ENCODE measurements at regions not wholly inside any gene's neighbourhood (a gene's known extent, or its start where the extent isn't known, plus 50 kb on each side); places are given as distances from the start of the nearest gene placed in this dataset.

- H2AFZ ChIP-seq, result peak overlapping the region; percentile 39; the same call in 1 of the 2 replicates
- H3K27me3 Mint-ChIP-seq (ENCODE audit: insufficient read depth, low read depth, poor library complexity), result peaks cover 17% of the 10 kb centered on the region
- H3F3A ChIP-seq (replicated peaks; ENCODE audit: low read depth), result peaks cover 13% of the 10 kb centered on the region; the same call in 1 of the 2 replicates
- TF ChIP-seq ZNF462 (CRISPR knock-in tag; IDR thresholded peaks at IDR 0.05) (no peak), STAT1 (IDR thresholded peaks at IDR 0.05; ENCODE audit: unreplicated experiment) (no peak)
- peaks cover 4% of the 10 kb centered on the region; the same call in 2 of the 3 replicates for H3K36me3 Mint-ChIP-seq (ENCODE audit: low read depth)
- H3K27ac ChIP-seq (ENCODE audit: low read depth), result peak overlapping the region; percentile 87; the same call in 1 of the 2 replicates
- H3K4me3 Mint-ChIP-seq, result no peak overlapping the region
- H3K36me3 ChIP-seq (ENCODE audit: insufficient read depth), result no peaks in the 10 kb centered on the region
- no peaks in the 10 kb centered on the region for H3K27me3 ChIP-seq (ENCODE audit: insufficient read depth)
- 0 out of 2 replicates have a peak, but pooled peaks cover 4% of the 10 kb centered on the region for H3K79me2 ChIP-seq (replicated peaks; ENCODE audit: insufficient read depth)
- peak overlapping the region; percentile 43; the same call in 1 of the 2 replicates for H3K27ac Mint-ChIP-seq
- peak overlapping the region; percentile 30; the same call in 1 of the 2 replicates for H3K4me2 ChIP-seq
- H3K9me2 ChIP-seq (ENCODE audit: insufficient read depth), result peaks cover 28% of the 10 kb centered on the region
- H4K20me1 ChIP-seq (replicated peaks; ENCODE audit: insufficient read depth), result no peaks in the 10 kb centered on the region
- H3K9me3 Mint-ChIP-seq, result peaks cover 16% of the 10 kb centered on the region
- ATAC-seq (no peak), DNase-seq (ENCODE audit: low spot score) (no peak)
- H3K4me1 ChIP-seq (ENCODE audit: insufficient read depth), result peaks cover 47% of the 10 kb centered on the region
- H3K4me1 Mint-ChIP-seq, result peaks cover 39% of the 10 kb centered on the region
- no peak overlapping the region for H3K4me3 ChIP-seq
Observed at GRCh38 chr11:120057028-120057330, 80.9 kb downstream of the TRIM29 start.

- H3K4me1 Mint-ChIP-seq, result peaks cover 38% of the 10 kb centered on the region
- DNase-seq (ENCODE audit: low spot score), result no peak
- H3K9me3 Mint-ChIP-seq, result peaks cover 16% of the 10 kb centered on the region
- no peak for TF ChIP-seq EZH2phosphoT487 (IDR thresholded peaks at IDR 0.05; ENCODE audit: unreplicated experiment)
- TF ChIP-seq EZH2 (IDR thresholded peaks at IDR 0.05; ENCODE audit: low read depth, unreplicated experiment), result no peak
- TF ChIP-seq JUNB (IDR thresholded peaks at IDR 0.05; ENCODE audit: unreplicated experiment), result no peak
- no peak for TF ChIP-seq CREB1 (CRISPR knock-in tag; IDR thresholded peaks at IDR 0.05; ENCODE audit: low read depth)
- no peak for TF ChIP-seq NANOG (IDR thresholded peaks at IDR 0.05; ENCODE audit: borderline replicate concordance)
- no peak for TF ChIP-seq ZNF114 (CRISPR knock-in tag; IDR thresholded peaks at IDR 0.05)
Observed at GRCh38 chr11:120056301-120057027, 81.4 kb downstream of the TRIM29 start.

More at GRCh38 chr11:120056301-120057027, 81.4 kb downstream of the TRIM29 start:
- H3F3A ChIP-seq (replicated peaks; ENCODE audit: low read depth), result peaks cover 13% of the 10 kb centered on the region; the same call in 1 of the 2 replicates
- H3K36me3 Mint-ChIP-seq (ENCODE audit: low read depth), result peaks cover 4% of the 10 kb centered on the region; the same call in 2 of the 3 replicates
- H3K79me2 ChIP-seq (replicated peaks; ENCODE audit: insufficient read depth), result 0 out of 2 replicates have a peak, but pooled peaks cover 4% of the 10 kb centered on the region
- peaks cover 47% of the 10 kb centered on the region for H3K4me1 ChIP-seq (ENCODE audit: insufficient read depth)
- no peak overlapping the region; the same call in 1 of the 2 replicates for H2AFZ ChIP-seq
- H3K4me3 ChIP-seq, result no peak overlapping the region
- peaks cover 28% of the 10 kb centered on the region for H3K9me2 ChIP-seq (ENCODE audit: insufficient read depth)
- no peak overlapping the region for H3K27ac Mint-ChIP-seq
- H3K27ac ChIP-seq (ENCODE audit: low read depth), result no peak overlapping the region
- peak overlapping the region; percentile 30; the same call in 1 of the 2 replicates for H3K4me2 ChIP-seq
- H3K36me3 ChIP-seq (ENCODE audit: insufficient read depth), result no peaks in the 10 kb centered on the region
- ATAC-seq, result no peak
- no peaks in the 10 kb centered on the region for H3K27me3 ChIP-seq (ENCODE audit: insufficient read depth)
- H4K20me1 ChIP-seq (replicated peaks; ENCODE audit: insufficient read depth), result no peaks in the 10 kb centered on the region
- H3K4me3 Mint-ChIP-seq, result no peak overlapping the region; the same call in 2 of the 3 replicates
- peaks cover 17% of the 10 kb centered on the region for H3K27me3 Mint-ChIP-seq (ENCODE audit: insufficient read depth, low read depth, poor library complexity)
